Right ventricle myocardium inferior (tissue), 1 donor: ENCODE measurements at regions not wholly inside any gene's neighbourhood (a gene's known extent, or its start where the extent isn't known, plus 50 kb on each side); places are given as distances from the start of the nearest gene placed in this dataset.

ENCODE experiments used
- ATAC-seq: fragments of 200-7000 bp; cut with Tn5 transposase; one replicate; pipeline ENCODE4 v1.9.1; 2020; ENCODE audit warnings: mild to moderate bottlenecking, moderate library complexity
- DNase-seq: peaks from one replicate; pipeline ENCODE4 v3.0.0; 2021; ENCODE audit errors: missing footprints
- intact Hi-C: fragments of 100-400 bp; cut with DNase I; formaldehyde crosslinking; loops from one replicate; pipeline ENCODE4 v1.11.0; 2022
- donor health status: DM: no; HTN: yes; CAD: no; lungs with severe emphysema.

DNA sequence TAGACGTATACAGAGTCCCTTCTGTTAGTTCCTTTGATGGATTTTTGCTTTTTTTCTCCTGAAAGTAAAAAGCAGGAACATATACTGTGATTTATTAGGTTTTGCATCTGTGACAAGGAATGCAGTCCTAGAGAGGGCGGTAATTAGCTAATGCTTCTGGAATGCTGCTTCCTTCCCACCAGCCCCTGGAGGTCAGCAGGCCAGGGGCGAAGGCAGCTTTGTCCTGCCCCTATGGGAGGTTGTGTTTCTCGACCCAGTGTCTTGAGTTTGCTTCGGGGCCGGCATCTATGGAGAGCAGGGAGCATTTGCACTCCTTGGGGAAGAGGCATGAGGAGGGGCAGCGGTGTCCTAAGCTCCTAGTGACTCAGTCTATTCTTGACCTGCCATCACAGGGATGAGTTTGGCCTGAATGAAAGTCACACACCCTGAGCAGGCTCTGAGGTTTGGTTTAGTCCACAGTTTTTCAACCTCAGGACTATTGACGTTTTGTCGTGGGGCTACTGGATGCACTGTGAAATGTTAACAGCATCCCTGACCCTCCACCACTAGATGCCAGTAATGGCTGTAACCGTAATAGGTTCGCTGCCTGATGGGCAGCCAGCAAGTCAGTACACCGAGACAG is 85.0 kb upstream of the KCNJ15 start:
- intact Hi-C loops, result loop anchor here (2.0 to 5.0 kb wide), 3 partner anchors 45 to 330 kb away; no protein-coding TSS in a partner anchor
- peak; percentile 16 for ATAC-seq

DNA sequence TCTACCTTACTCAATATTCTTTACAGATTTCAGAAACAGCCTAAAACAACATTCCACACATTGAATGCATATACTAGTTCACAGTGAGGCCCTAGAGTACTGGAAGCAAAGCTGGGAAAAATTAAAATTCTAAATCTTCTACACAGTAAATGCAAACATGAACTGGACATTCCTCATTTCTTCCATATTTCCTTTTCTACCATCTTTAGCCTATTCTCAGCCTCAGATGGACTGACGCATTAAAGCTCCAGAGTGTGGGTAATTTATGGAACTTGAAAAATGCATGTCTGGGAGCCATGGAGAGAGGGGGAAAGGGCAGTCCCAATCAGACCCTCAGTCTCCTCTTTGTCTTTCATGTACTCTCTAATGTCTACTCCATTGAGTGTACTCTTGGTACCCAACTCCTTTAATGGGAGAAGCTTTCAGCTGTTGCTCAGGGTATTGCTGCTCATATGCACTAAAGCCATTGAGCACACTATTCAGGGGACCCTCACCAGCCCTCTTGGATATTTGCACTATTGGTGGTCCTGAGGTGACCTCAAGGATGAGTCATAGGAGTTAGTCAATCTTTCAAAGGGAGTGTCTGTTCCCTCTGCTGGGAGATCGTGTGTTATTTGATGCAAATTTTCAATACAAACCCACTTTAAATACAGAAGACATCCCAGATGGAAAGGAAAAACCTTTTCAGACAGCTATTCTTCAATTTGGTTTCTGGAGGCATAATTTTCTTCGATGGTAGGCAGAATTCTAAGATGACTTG is 83.3 kb upstream of the KCNJ15 start:
- intact Hi-C loops, result loop anchor here (5.0 kb wide), 2 partner anchors 44 to 329 kb away; no protein-coding TSS in a partner anchor
- ATAC-seq (no peak), DNase-seq (no peak)

More for the DNA sequence above, 85.0 kb upstream of the KCNJ15 start:
- no peak for DNase-seq

DNA sequence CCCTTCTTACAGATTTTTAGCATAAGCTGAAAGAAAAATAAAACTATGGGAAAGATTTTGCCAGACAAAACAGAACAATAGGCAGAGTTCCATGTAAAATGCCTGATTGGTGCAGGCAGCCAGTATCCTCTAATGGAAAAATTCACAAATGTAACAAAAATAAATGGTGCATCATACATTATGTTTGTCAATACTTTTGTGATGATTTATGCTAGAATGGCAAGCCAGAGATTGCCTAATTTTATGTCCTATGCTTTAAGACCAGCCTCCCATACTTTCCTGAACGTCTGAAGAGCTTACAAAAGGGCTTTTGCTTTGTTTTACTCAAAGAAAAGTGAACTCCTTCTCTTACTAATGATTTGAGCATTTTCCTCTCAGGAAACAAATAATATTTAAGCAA is 81.5 kb upstream of the KCNJ15 start:
- no peak for ATAC-seq
- intact Hi-C loops, result no loop called here
- DNase-seq, result no peak

DNA sequence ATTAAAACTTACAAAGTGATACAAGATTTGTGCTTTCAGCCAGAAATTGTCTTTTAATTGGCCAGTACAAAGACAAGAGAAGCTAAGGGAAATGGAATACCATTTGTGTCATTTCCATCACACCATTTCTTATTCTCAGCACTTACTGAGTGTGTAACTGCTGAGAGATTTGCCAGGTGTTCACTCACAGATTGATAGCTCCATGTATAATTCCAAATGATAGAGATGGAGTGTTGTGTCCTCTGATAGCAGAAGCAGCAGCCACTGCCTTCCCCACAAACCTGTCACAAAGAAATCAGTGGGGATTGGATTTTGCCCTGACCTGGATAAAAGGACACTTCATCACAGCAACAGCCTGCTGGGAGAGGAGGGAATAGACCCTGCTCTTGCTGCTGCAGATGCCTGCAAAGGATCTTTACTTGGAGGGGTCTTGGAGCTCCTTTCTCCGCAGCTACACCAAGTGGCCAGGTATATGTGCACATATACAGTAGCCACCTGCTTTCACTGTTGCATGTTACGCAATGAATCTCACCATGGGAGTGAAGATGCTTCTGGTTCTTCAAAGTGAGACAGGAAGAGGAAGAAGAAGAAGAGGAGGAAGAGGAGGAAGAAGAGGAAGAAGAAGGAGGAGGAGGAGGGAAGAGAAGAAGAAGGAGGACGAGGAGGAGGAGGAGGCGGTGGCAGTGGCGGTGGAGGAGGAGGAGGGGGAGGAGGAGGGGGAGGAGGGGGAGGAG is 78.7 kb upstream of the KCNJ15 start:
- intact Hi-C loops, result no loop called here
- DNase-seq (no peak), ATAC-seq (no peak)

DNA sequence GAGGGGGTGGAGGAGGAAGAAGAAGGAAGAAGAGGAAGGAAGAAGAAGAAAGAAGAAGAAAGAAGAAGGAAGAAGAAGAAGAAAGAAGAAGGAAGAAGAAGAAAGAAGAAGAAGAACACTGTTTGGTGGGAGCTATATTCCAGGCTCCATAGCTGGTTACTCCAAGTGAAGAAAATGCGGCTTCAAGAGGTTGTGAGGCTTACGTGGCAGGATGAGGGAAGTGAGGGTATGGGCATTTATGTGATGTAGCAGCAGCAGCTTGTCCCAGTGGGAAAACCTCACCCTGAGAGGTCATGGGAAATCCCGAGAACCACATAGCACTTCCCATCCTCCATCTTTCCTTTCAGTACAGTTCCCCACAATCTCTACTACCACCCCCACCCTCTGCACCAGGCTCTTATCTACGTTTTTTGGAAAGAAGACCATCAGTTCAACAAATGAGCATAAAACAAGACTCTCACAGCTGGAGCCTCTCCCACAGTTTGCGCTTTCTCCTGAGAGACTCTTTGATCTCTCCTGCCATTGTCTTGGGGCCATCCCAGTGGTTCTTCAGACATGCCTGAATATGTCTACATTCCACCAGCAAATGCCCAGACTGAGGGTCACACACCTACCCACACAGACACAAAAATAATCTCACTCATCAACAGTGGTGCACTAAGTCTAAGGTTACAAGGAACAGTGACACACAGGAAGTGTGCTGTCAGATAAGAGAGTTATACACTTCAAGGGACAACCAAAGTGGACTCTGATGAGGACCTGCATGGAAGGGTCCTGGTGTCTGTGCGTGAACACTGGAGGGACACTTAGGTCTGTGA is 77.9 kb upstream of the KCNJ15 start:
- ATAC-seq (no peak), DNase-seq (no peak)
- intact Hi-C loops, result no loop called here

DNA sequence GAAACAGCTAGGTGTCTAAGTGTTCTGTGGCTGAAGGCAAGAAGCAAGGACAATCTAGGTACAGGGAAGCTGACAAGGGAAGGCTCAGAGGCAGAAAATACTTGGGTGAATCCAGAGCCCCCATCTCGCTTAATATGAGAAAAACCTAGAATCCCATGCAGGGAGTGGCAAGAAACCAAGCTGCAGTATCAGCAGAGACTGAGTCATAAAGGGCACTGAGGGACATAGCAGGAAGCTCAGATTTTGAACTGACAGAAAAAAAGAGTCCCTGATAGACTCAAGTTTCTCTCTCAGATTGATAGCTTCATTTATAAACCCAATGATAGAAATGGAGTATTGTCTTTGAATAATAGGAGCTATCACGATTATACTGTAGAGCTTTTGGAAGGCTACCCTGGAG is 77.3 kb upstream of the KCNJ15 start:
- intact Hi-C loops, result no loop called here
- DNase-seq, result no peak
- no peak for ATAC-seq

DNA sequence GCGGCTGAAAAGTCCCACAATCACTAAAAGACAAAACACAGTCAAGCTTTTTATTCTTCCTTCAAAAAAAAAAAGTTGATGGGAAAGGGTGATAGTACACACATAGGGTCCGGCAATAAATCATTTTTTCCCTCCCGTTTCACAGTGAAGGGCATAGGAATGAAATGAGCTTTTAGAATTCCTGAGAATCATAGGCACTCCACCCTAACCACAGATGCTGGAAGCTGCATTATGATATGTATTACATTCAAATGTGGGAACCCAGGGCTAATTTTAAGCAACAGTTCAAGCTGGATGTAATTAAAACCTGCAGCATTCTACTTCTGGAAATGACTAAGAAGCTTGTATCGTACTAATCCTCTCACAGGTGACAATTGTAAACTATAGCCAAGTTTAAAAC is 75.7 kb upstream of the KCNJ15 start:
- DNase-seq, result no peak
- no peak for ATAC-seq
- intact Hi-C loops, result no loop called here

DNA sequence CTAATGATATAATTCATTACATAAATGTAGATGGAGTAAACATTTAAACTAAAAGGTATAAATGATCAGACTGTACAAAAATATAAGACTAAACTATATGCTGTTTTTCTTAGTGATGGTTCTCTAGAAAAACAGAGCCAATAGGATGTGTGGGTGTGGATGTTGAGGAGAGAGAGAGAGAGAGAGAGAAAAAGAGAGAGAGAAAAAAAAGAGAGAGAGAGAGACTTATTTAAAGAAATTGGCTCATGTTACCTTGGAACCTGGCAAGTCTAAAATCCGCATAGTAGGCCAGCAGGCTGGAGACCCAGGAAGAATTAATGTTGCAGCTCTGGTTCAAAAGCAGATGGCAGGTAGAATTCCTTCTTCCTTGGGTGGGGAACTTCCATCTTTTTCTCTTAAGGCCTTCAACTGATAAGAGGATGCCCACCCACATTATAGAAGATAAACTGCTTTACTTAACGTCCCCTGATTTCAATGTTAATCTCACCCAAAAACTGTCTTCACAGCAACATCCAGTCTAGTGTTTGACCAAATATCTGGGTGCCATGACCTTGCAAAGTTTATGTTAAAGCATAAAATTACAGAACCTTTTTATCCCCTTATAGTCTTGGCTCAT is 74.3 kb upstream of the KCNJ15 start:
- intact Hi-C loops, result no loop called here
- DNase-seq, result no peak
- ATAC-seq, result no peak

DNA sequence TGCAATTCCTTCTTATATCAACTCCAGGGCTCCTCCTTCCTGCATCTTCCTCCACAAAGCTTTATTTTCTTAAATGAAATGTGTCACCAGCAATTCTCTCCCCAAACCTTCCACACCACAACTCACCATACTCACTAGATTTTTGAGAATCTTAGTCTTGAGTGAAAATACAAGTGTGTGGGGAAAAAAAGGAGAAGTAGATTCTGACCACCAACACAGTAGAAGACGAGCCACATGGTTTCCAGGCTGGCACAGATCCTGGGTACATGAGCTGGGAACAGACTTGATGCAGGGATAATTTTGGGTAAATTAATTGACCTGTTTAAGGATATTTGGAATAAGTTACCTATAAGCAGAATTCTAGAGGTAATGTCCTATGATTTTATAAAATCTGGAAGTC is 72.8 kb upstream of the KCNJ15 start:
- intact Hi-C loops, result no loop called here
- ATAC-seq (no peak), DNase-seq (no peak)

DNA sequence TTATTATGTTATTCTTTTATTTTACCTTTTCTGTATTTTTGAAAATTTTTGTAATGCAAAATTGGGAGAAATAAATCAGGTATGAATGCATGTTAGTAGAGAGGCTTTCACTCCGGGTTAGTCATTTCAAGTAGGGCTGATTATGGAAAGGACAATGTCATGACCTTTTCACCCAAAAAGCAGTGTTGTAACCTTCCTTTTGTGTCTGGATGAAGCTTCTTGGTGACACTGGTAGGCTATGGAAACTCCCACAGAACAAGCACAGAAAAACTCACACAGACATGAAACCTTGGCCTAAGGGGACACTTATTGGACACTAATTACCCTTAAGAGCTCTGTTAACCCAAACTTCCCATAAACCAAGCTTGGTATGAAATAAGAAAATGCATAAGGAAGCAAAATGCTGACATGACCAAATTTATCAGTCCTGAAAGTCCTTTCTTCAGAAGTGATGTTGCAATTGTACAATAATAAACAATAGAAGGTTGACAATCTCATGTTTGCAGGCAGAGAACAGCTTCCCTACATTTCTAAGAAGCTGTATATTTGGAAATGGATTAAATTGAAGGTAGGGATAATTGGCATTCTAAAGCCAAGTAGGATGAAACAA is 70.0 kb upstream of the KCNJ15 start:
- intact Hi-C loops, result no loop called here
- no peak for ATAC-seq

DNA sequence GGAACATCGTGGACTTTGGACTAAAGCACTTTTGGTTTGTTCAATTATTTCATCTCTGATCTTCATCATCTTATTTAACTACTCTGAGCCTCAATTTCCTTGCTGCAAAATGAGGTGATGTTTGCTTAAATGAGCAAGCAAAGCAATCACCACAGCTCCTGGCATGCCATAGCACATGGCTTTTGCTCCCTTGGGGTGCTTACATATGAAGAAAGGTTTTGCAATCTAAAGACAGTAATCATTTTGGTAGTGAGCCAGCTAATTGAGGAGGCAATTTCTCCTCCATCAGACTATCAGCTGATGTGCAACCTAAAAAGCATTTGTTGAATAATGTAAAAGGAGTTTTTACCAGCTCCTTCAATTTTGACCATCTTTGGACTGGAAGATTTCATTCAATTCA is 68.8 kb upstream of the KCNJ15 start:
- DNase-seq (no peak), ATAC-seq (no peak)
- intact Hi-C loops, result no loop called here

More for the DNA sequence above, 70.0 kb upstream of the KCNJ15 start:
- no peak for DNase-seq

DNA sequence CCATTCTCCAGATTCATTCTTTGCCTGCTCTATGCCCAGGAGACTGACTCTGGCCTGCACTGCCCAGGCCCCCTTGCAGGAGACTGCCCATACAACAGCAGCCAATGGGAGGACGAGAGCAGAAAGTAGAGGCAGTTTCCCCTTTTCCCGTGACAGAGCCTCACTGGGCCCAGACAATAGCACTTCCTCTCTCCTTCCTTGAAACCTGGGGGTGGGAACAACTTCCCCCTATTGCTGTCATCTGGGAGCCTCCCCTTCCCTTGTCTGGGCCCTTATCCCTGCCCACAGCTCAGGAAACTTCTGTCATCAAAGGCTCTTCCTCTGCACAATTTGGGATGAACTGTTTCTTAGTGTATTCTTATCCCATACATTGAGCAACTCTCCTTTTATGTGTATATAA is 60.8 kb upstream of the KCNJ15 start:
- ATAC-seq (no peak), DNase-seq (no peak)
- intact Hi-C loops, result no loop called here

DNA sequence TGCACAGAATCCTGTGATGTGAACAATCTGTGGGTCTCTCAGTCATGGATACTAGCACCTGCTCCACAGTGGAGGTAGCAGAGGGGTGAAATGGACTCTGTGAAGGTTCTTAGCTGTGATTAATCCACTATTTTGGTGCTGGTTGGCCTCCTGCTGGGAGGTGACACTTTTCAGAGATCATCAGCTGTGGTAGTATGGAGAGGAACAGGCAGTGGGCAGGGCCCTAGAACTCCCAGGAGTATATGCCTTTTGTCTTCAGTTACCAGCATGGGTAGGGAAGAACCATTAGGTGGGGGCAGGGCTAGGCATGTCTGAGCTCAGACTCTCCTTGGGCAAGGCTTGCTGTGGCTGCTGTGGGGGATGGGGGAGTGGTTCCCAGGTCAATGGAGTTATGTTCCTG is 54.0 kb upstream of the KCNJ15 start:
- intact Hi-C loops, result no loop called here
- no peak for ATAC-seq

DNA sequence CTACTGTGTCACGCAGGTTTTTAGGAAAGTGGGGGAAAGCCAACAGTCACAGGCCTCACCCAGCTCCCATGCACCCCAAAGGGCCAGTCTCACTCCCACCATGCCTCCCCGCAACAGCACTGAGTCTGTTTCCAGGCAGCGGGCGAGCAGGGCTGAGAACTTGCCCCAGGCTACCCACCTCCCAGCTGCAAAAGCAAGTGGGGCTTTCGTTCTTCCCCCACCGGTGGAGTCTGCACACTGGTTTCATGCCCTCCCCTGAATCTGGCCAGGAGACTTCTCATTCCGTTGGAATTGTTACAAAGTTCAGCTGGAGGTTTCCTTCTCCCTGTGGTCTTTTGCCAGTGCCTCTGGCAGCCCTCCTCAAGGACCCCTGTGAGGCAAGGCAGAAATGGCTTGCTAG is 53.6 kb upstream of the KCNJ15 start:
- ATAC-seq (no peak), DNase-seq (no peak)
- intact Hi-C loops, result no loop called here

More for the DNA sequence above, 54.0 kb upstream of the KCNJ15 start:
- no peak for DNase-seq

DNA sequence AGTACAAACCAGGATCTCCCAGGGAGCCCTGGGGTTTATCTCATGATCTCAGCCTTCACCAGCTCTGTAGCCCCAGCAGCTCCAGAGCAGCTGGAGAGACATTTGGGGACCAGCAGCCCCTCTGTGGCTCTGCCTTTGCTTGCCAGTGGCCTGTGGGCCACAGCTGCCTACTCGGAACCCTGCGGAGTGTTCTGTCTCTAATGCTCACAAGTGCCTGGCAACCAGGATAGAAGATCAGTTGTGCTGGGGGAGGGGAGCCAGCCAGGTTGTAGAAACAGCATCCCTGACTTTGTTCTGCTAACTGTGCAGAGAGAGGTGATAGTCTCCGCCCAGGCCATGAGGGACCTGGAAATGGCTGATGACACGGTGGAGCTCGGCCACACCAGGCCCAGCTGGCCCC is 50.9 kb upstream of the KCNJ15 start:
- ATAC-seq (no peak), DNase-seq (no peak)
- intact Hi-C loops, result no loop called here

DNA sequence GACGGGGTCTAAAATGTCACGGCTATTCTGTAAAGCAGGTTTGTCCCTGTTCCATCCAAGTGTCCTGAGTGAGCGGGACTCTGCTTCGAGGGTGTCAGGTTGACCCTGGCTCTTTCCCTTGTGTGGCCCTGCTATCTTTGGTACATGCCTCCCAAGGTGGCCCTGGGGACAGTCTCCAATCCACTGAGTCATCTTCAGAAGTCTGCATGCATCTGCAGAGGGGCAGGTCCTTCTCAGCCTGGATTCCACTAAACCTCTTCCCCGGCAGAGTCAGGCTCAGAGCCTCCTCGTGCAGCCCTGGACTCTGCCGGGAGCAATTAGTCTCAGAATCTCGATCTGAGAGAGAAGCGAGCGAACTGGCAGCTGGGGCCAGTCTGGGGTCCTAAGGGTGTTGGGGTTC is 50.1 kb upstream of the KCNJ15 start:
- no peak for DNase-seq
- no peak for ATAC-seq
- intact Hi-C loops, result no loop called here
